OCI-LY1 (cell line): ENCODE measurements at regions not wholly inside any gene's neighbourhood (a gene's known extent, or its start where the extent isn't known, plus 50 kb on each side); places are given as distances from the start of the nearest gene placed in this dataset.
A peak's percentile ranks its signal among the peaks of the same experiment; 100 is the strongest.

Source experiments
- H2AFZ ChIP-seq: fragments of 200-600 bp; sonication (generic), shearing (Covaris generic); 2 replicates; pipeline ENCODE4 v1.6.0; 2014; ENCODE audit warnings: antibody characterized with exemption, mild to moderate bottlenecking, low read length
- H3F3A ChIP-seq: fragments of 200-600 bp; sonication (generic), shearing (Covaris generic); 2 replicates; pipeline ENCODE4 v1.6.0; 2014; ENCODE audit warnings: mild to moderate bottlenecking, antibody characterized with exemption, low read length, moderate library complexity; ENCODE audit not compliant: insufficient read depth
- H3K27ac ChIP-seq: fragments of 200-600 bp; sonication (generic); 2 replicates; pipeline ENCODE4 v1.5.1; 2014; ENCODE audit warnings: low read length, mixed run types, mild to moderate bottlenecking, low read depth; ENCODE audit not compliant: poor library complexity, severe bottlenecking
- H3K27me3 ChIP-seq: fragments of 200-600 bp; sonication (generic); 2 replicates; pipeline ENCODE4 v1.6.0; 2014; ENCODE audit warnings: antibody characterized with exemption, mild to moderate bottlenecking, low read length, moderate library complexity; ENCODE audit not compliant: insufficient read depth
- H3K36me3 ChIP-seq: fragments of 200-600 bp; sonication (generic); 2 replicates; pipeline ENCODE4 v1.6.1; 2014; ENCODE audit warnings: mild to moderate bottlenecking, antibody characterized with exemption, low read length, moderate library complexity, mixed read lengths; ENCODE audit not compliant: insufficient read depth
- H3K4me1 ChIP-seq: fragments of 200-600 bp; sonication (generic); 2 replicates; pipeline ENCODE4 v1.5.1; 2014; ENCODE audit warnings: mild to moderate bottlenecking, low read length, moderate library complexity; ENCODE audit not compliant: insufficient read depth, severe bottlenecking
- H3K4me2 ChIP-seq: fragments of 200-600 bp; sonication (generic), shearing (Covaris generic); 2 replicates; pipeline ENCODE4 v1.6.1; 2014; ENCODE audit warnings: low read length
- H3K4me3 ChIP-seq: fragments of 200-600 bp; sonication (generic); 2 replicates; pipeline ENCODE4 v1.5.1; 2014; ENCODE audit warnings: low read length, low read depth, mild to moderate bottlenecking, mixed read lengths; ENCODE audit not compliant: poor library complexity, severe bottlenecking
- H3K79me2 ChIP-seq: fragments of 200-600 bp; shearing (Covaris generic); 2 replicates; pipeline ENCODE4 v1.6.1; 2016; ENCODE audit warnings: mixed run types, low read length, mixed read lengths; ENCODE audit not compliant: insufficient read depth
- H3K9ac ChIP-seq: fragments of 200-600 bp; sonication (generic), shearing (Covaris generic); 2 replicates; pipeline ENCODE4 v1.6.1; 2014; ENCODE audit warnings: mild to moderate bottlenecking, low read length, mixed read lengths
- H3K9me2 ChIP-seq: fragments of 200-600 bp; sonication (generic), shearing (Covaris generic); 2 replicates; pipeline ENCODE4 v1.6.1; 2014; ENCODE audit warnings: low read depth, mild to moderate bottlenecking, low read length, mixed read lengths
- H3K9me3 ChIP-seq: fragments of 200-600 bp; shearing (Covaris generic); 2 replicates; pipeline ENCODE4 v1.6.1; 2014; ENCODE audit warnings: low read length, mixed read lengths
- H4K20me1 ChIP-seq: fragments of 200-600 bp; sonication (generic), shearing (Covaris generic); 2 replicates; pipeline ENCODE4 v1.6.0; 2016; ENCODE audit warnings: mild to moderate bottlenecking, low read length; ENCODE audit not compliant: insufficient read depth
- CTCF ChIP-seq: fragments of 200-600 bp; sonication (generic), shearing (Covaris generic); IDR thresholded peaks from 2 replicates; pipeline ENCODE4 v1.5.1; 2017; ENCODE audit warnings: mild to moderate bottlenecking, antibody characterized with exemption, low read length, moderate library complexity, mixed read lengths
- EZH2 ChIP-seq: fragments of 200-600 bp; sonication (generic), shearing (Covaris generic); IDR thresholded peaks from 2 replicates; pipeline ENCODE4 v1.8.0; 2017; ENCODE audit warnings: borderline replicate concordance, mixed run types, mild to moderate bottlenecking, antibody characterized with exemption, low read length, moderate library complexity, mixed read lengths

GRCh38 chr10:20972925-20973324, 75.8 kb upstream of the NEBL start:
- H2AFZ ChIP-seq = no peak overlapping the region
- no peaks in the 10 kb centered on the region for H3K27me3 ChIP-seq
- no peak overlapping the region for H3K4me2 ChIP-seq
- TF ChIP-seq EZH2 (no peak), CTCF (no peak)
- no peak overlapping the region for H3K4me3 ChIP-seq
- H3K9me2 ChIP-seq = no peaks in the 10 kb centered on the region
- no peaks in the 10 kb centered on the region for H3K79me2 ChIP-seq
- H3K4me1 ChIP-seq = peaks cover 5% of the 10 kb centered on the region
- H3K36me3 ChIP-seq = no peaks in the 10 kb centered on the region
- H4K20me1 ChIP-seq = no peaks in the 10 kb centered on the region
- no peak overlapping the region for H3K27ac ChIP-seq
- H3K9me3 ChIP-seq = no peaks in the 10 kb centered on the region
- H3F3A ChIP-seq = no peaks in the 10 kb centered on the region
- H3K9ac ChIP-seq = no peak overlapping the region

GRCh38 chr10:20971901-20972300, 74.8 kb upstream of the NEBL start:
- no peaks in the 10 kb centered on the region for H3F3A ChIP-seq
- no peak overlapping the region for H2AFZ ChIP-seq
- no peak overlapping the region for H3K9ac ChIP-seq
- no peaks in the 10 kb centered on the region for H3K27me3 ChIP-seq
- no peak overlapping the region for H3K4me2 ChIP-seq
- H3K4me3 ChIP-seq = no peak overlapping the region
- H3K27ac ChIP-seq = no peak overlapping the region
- no peaks in the 10 kb centered on the region for H4K20me1 ChIP-seq
- H3K79me2 ChIP-seq = no peaks in the 10 kb centered on the region
- TF ChIP-seq CTCF (no peak), EZH2 (no peak)
- H3K9me2 ChIP-seq = no peaks in the 10 kb centered on the region
- no peaks in the 10 kb centered on the region for H3K9me3 ChIP-seq
- H3K4me1 ChIP-seq = peaks cover 5% of the 10 kb centered on the region
- no peaks in the 10 kb centered on the region for H3K36me3 ChIP-seq

- H3K9me2 ChIP-seq = no peaks in the 10 kb centered on the region
- no peaks in the 10 kb centered on the region for H3K9me3 ChIP-seq
- H3K9ac ChIP-seq = no peak overlapping the region
- no peaks in the 10 kb centered on the region for H3K27me3 ChIP-seq
- H3K27ac ChIP-seq = no peak overlapping the region
- no peaks in the 10 kb centered on the region for H3F3A ChIP-seq
- H3K4me3 ChIP-seq = no peak overlapping the region
- H3K79me2 ChIP-seq = no peaks in the 10 kb centered on the region
- no peaks in the 10 kb centered on the region for H3K36me3 ChIP-seq
- H4K20me1 ChIP-seq = no peaks in the 10 kb centered on the region
- peaks cover 5% of the 10 kb centered on the region for H3K4me1 ChIP-seq
- TF ChIP-seq EZH2 = no peak
- no peak for TF ChIP-seq CTCF
- H3K4me2 ChIP-seq = 0 out of 2 replicates have a peak overlapping the region, but pooled peaks have one; percentile 17
- H2AFZ ChIP-seq = no peak overlapping the region
Measured at GRCh38 chr10:20970708-20971107, 73.6 kb upstream of the NEBL start.
